T47D (cell line): ENCODE measurements at regions not wholly inside any gene's neighbourhood (a gene's known extent, or its start where the extent isn't known, plus 50 kb on each side); places are given as distances from the start of the nearest gene placed in this dataset.

ENCODE experiments used
- DNase-seq, 2 experiments: peaks; one replicate each; pipeline versions ENCODE4 v3.0.0 to v3.0.0-alpha.2; 2011 to 2012; ENCODE audit warnings: low read depth in 1 of 2, low spot score in 1 of 2
- JUND ChIP-seq: IDR thresholded peaks from 2 replicates; pipeline ENCODE4 v1.6.1; 2012; ENCODE audit warnings: low read depth
- in situ Hi-C: cut with HindIII; loops from 2 replicates; pipeline ENCODE4 v1.10.0; 2016; ENCODE audit warnings: low sequenced_read_pairs, low pct_unique_long_range_greater_than_20kb

DNA sequence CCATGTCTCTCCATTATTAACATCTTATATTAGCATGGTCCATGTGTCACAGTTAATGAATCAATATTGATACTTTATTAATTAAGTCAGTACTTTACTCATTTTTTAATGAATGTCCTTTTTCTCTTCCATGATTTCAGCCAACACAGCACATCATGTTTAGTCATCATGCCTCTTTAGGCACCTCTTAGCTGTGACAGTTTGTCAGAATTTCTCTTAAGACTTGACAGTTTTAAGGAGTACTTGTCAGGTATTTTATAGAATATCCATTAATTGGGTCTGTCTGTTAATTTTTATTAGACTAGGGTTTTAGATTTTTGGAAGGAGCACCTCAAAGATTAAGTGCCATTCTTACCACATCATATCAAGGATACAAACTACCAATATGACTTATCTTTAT is 729.4 kb downstream of the HACE1 start:
- in situ Hi-C loops, result no loop called here

DNA sequence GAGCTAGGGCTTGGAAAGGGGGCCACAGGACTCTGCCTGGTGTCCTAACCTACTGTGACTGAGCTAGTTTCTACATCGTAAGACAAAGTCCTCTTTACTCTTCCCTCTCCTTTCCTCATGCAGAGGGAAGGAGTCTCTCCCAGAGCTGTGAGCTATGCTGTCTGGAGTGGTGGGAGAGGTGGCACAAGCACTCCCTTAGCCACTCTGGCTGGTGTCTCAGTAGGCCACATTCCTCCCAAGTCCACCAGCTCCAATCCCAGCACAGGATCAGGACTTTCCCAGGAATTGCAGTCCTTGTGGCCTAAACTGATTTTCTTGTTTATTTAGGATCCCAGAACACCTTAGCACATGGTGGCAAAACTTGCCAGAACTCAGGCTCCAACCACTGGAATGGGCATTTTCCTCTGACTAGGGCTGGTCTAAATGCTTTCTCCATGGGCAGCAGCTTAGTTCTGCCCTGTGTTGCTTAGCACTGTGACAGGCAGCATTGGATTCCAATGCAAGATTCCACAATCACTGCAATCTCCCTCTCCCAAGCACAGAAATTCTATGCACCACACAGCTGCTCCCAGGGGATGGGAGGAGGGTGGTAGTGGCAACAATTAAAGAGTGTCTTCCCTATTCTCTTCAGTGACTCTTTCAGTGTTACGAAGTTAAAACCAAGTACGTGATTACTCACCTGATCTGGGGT is 733.3 kb downstream of the HACE1 start:
- in situ Hi-C loops, result no loop called here
- TF ChIP-seq JUND, result no peak
- DNase-seq, result no peak

More for the DNA sequence above, 729.4 kb downstream of the HACE1 start:
- DNase-seq, result no peak
- no peak for TF ChIP-seq JUND

GRCh38 chr6:104123227-104123626 is 736.5 kb downstream of the HACE1 start:
- DNase-seq, result no peak
- in situ Hi-C loops, result no loop called here
- no peak for TF ChIP-seq JUND

GRCh38 chr6:104118274-104118673 is 741.4 kb downstream of the HACE1 start:
- in situ Hi-C loops, result no loop called here
- DNase-seq, result no peak
- no peak for TF ChIP-seq JUND

DNA sequence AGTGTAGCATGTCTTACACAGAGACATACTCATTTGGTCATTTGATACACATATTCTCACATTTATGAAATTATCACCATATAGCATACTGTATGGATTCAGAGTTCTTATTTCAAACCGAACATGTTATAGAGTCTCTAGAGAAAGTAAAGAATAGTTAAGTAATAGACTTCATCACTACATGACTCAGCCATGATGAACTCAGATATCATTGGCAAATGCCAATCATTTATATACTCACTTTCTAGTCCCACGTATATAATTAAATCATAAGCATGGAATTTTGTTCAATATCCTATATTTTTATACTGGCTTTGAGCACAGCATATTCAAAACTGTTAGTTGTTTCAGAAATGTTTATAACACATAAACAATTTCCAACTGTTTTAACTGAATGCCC is 749.9 kb downstream of the HACE1 start:
- TF ChIP-seq JUND, result no peak

DNA sequence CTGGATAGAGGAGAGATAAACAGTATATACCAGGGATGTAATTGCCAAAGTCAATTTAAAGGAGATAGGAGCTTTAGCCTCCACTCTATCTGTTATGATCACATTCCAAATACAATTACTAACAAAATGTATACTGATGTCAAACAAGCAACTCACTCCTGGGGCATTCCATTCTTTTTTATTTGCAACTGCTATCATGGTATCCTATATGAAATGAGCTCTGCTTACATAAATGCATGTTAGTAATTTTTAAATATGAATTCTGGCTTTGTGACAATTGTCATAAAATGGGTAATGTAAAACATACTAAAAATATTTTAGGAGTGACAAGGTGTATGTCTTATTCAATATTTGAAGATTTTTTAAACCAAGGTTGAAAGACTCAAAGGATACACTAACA is 751.1 kb downstream of the HACE1 start:
- no peak for DNase-seq
- TF ChIP-seq JUND, result no peak
- in situ Hi-C loops, result no loop called here

More for the DNA sequence above, 749.9 kb downstream of the HACE1 start:
- in situ Hi-C loops, result no loop called here
- DNase-seq, result no peak

GRCh38 chr6:104095661-104096416 is 763.9 kb downstream of the HACE1 start:
- no peak for TF ChIP-seq JUND
- DNase-seq, result no peak
- in situ Hi-C loops, result no loop called here

GRCh38 chr6:104087765-104088164 is 772.0 kb downstream of the HACE1 start:
- no peak for TF ChIP-seq JUND
- in situ Hi-C loops, result no loop called here
- no peak for DNase-seq

GRCh38 chr6:104068281-104068680 is 791.4 kb downstream of the HACE1 start:
- DNase-seq, result no peak
- no peak for TF ChIP-seq JUND
- in situ Hi-C loops, result no loop called here

DNA sequence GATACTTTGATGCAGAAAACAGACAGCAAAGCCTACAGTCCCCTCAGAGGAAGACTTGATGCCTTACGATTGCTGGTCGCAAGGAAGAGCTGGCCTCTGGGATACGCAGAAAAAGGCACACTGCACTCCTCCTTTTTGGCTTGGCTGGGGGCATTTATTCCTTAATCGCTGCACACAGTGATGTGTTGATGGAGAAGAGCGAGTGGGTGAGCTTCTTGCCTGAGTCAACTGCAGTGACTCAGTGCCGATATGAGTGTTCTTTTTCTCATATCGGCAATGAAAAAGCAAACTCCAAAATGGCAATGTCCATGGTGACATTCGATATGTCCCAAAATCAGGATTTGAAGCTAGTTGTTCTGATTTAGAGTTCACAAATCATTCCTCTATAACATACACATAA is 794.8 kb downstream of the HACE1 start:
- in situ Hi-C loops, result no loop called here
- no peak for TF ChIP-seq JUND
- DNase-seq, result no peak

GRCh38 chr6:104050455-104050854 is 809.3 kb downstream of the HACE1 start:
- in situ Hi-C loops, result no loop called here
- DNase-seq, result no peak
- no peak for TF ChIP-seq JUND

DNA sequence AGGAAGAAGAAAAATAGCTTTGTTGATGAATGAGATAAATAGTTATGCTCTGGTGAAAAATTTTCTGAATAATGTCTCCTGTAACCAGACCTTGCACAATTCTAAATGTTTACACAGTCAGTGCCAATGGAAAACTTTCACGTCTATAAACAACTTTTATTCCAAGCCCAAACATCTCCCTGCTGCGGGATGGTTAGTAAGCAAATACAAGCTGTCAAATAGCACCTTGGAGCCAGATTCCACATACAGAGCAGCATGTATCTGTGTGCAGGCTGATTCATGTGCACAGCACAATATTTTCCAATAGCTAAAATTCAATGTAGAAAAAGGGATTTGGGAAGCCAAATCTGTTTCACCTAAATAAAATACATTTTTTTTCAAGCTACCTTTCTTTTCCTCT is 813.3 kb downstream of the HACE1 start:
- TF ChIP-seq JUND, result no peak
- peak in 1 of 2 experiments; percentile 31 for DNase-seq
- in situ Hi-C loops, result no loop called here

DNA sequence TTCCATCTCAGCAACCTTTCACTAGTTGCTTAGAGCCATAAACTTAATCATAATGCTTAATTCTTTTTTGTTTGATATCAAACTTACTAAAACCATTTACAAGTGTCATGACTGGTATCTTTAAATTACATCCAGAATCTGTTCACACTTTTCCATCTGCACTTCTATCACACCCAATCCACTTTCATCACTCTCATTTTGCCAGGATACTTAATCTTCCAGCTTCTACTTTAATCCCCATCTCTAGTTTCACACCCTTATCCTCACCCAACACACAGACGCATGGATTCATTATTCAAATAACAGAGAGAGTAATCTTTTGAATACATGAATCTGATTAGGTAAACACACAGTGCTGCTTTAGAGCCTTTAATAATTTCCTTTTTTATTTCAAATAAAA is 828.4 kb downstream of the HACE1 start:
- no peak for TF ChIP-seq JUND
- in situ Hi-C loops, result no loop called here
- DNase-seq, result no peak
